NB4 (cell line): ENCODE measurements at regions not wholly inside any gene's neighbourhood (a gene's known extent, or its start where the extent isn't known, plus 50 kb on each side); places are given as distances from the start of the nearest gene placed in this dataset.

Experiments used
- MAX ChIP-seq: IDR thresholded peaks from 2 replicates; pipeline ENCODE4 v1.6.1; 2011; ENCODE audit warnings: low read depth, low read length
- MYC ChIP-seq: IDR thresholded peaks from 2 replicates; pipeline ENCODE4 v1.6.1; 2011; ENCODE audit warnings: low read depth, low read length
- POLR2A ChIP-seq: IDR thresholded peaks from 2 replicates; pipeline ENCODE4 v1.6.1; 2011; ENCODE audit warnings: mild to moderate bottlenecking; ENCODE audit not compliant: insufficient read length; ENCODE audit errors: extremely low read depth
- TF ChIP-seq, protein P1 (sequence below): IDR thresholded peaks from one replicate; pipeline ENCODE4 v1.5.1; 2012; ENCODE audit warnings: low read depth, low read length

GRCh38 chr12:19642345-19642744 lies 203.1 kb downstream of the AEBP2 start:
- TF ChIP-seq POLR2A (no peak), MAX (no peak), MYC (no peak)
- TF ChIP-seq, protein P1, sequence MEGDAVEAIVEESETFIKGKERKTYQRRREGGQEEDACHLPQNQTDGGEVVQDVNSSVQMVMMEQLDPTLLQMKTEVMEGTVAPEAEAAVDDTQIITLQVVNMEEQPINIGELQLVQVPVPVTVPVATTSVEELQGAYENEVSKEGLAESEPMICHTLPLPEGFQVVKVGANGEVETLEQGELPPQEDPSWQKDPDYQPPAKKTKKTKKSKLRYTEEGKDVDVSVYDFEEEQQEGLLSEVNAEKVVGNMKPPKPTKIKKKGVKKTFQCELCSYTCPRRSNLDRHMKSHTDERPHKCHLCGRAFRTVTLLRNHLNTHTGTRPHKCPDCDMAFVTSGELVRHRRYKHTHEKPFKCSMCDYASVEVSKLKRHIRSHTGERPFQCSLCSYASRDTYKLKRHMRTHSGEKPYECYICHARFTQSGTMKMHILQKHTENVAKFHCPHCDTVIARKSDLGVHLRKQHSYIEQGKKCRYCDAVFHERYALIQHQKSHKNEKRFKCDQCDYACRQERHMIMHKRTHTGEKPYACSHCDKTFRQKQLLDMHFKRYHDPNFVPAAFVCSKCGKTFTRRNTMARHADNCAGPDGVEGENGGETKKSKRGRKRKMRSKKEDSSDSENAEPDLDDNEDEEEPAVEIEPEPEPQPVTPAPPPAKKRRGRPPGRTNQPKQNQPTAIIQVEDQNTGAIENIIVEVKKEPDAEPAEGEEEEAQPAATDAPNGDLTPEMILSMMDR, result no peak
